ENCODE measurements at regions not wholly inside any gene's neighbourhood (a gene's known extent, or its start where the extent isn't known, plus 50 kb on each side); places are given as distances from the start of the nearest gene placed in this dataset.

- Histone ChIP-seq H3K4me3 (no peak overlapping the region), H3K27me3 (peaks cover 0 to 9% (median 0%) of the 10 kb centered on the region in 4 donors), H3K27ac (no peak overlapping the region), H3K9me3 (no peaks in the 10 kb centered on the region), H3K36me3 (no peaks in the 10 kb centered on the region), H3K4me1 (no peaks in the 10 kb centered on the region)
- DNase-seq = no peak
- intact Hi-C loops (cut with DNase I) = no loop called here
- TF ChIP-seq POLR2A (IDR thresholded peaks at IDR 0.05) = no peak
- TF ChIP-seq CTCF (IDR thresholded peaks at IDR 0.05) = no peak
- 29 to 46% methylated on average over 6 of the region's 6 CpGs for WGBS, 2 donors
Observed at GRCh38 chr2:6793913-6794312, 71.8 kb downstream of the CMPK2 start.

- Histone ChIP-seq H3K27ac (no peak overlapping the region), H3K27me3 (peaks cover 0 to 9% (median 0%) of the 10 kb centered on the region in 4 donors), H3K36me3 (no peaks in the 10 kb centered on the region), H3K4me3 (no peak overlapping the region), H3K4me1 (no peaks in the 10 kb centered on the region), H3K9me3 (no peaks in the 10 kb centered on the region)
- WGBS, 2 donors = 82 to 84% methylated on average over 7 to 8 of the region's 8 CpGs
- DNase-seq = no peak
- TF ChIP-seq POLR2A (IDR thresholded peaks at IDR 0.05) = no peak
- TF ChIP-seq CTCF (IDR thresholded peaks at IDR 0.05) = no peak
- intact Hi-C loops (cut with DNase I) = no loop called here
Observed at GRCh38 chr2:6794448-6794847, 71.3 kb downstream of the CMPK2 start.

Small RNA genes in the stretch of these regions (small RNA-seq; reads per million reads assigned to genes)
- gene MIR7158 = 0 reads per million in 4 donors

Data from esophagus squamous epithelium (tissue), 5 donors.